GM23338 (cell line): ENCODE measurements at regions not wholly inside any gene's neighbourhood (a gene's known extent, or its start where the extent isn't known, plus 50 kb on each side); places are given as distances from the start of the nearest gene placed in this dataset.
A peak's percentile ranks its signal among the peaks of the same experiment; 100 is the strongest.

Experiments used
- ATAC-seq: fragments of 200-7000 bp; cut with Tn5 transposase; 3 replicates; pipeline ENCODE4 v1.9.1; 2020
- DNase-seq: peaks from one replicate; pipeline ENCODE4 v3.0.0-alpha.2; 2015; ENCODE audit warnings: low spot score
- H2AFZ ChIP-seq: fragments of 200-600 bp; sonication (generic); 2 replicates; pipeline ENCODE4 v1.8.0; 2016; ENCODE audit warnings: antibody characterized with exemption, mild to moderate bottlenecking, moderate library complexity
- H3F3A ChIP-seq: fragments of 200-600 bp; sonication (generic); replicated peaks from 2 replicates; pipeline ENCODE4 v1.8.0; 2017; ENCODE audit warnings: antibody characterized with exemption, mixed run types, low read depth
- H3K27ac ChIP-seq: fragments of 200-600 bp; sonication (generic); 2 replicates; pipeline ENCODE4 v1.6.1; 2016; ENCODE audit warnings: low read depth
- H3K27me3 ChIP-seq: fragments of 200-600 bp; sonication (generic); 2 replicates; pipeline ENCODE4 v1.8.0; 2016; ENCODE audit warnings: mild to moderate bottlenecking, mixed run types, moderate library complexity; ENCODE audit not compliant: insufficient read depth
- H3K36me3 ChIP-seq: fragments of 200-600 bp; sonication (generic); 2 replicates; pipeline ENCODE4 v1.8.0; 2016; ENCODE audit warnings: mild to moderate bottlenecking; ENCODE audit not compliant: insufficient read depth
- H3K4me1 ChIP-seq: fragments of 200-600 bp; sonication (generic); 2 replicates; pipeline ENCODE4 v1.8.0; 2016; ENCODE audit warnings: mild to moderate bottlenecking, moderate library complexity; ENCODE audit not compliant: insufficient read depth
- H3K4me2 ChIP-seq: fragments of 200-600 bp; sonication (generic); 2 replicates; pipeline ENCODE4 v1.7.1; 2017; ENCODE audit warnings: mixed run types
- H3K4me3 ChIP-seq: fragments of 200-600 bp; sonication (generic); 2 replicates; pipeline ENCODE4 v1.6.1; 2016; ENCODE audit warnings: mixed run types
- H3K79me2 ChIP-seq: fragments of 200-600 bp; sonication (generic); replicated peaks from 2 replicates; pipeline ENCODE4 v1.8.0; 2017; ENCODE audit warnings: mild to moderate bottlenecking; ENCODE audit not compliant: insufficient read depth
- H3K9me2 ChIP-seq: fragments of 200-600 bp; sonication (generic); 2 replicates; pipeline ENCODE4 v1.8.0; 2017; ENCODE audit not compliant: insufficient read depth
- H4K20me1 ChIP-seq: fragments of 200-600 bp; sonication (generic); replicated peaks from 2 replicates; pipeline ENCODE4 v1.8.0; 2017; ENCODE audit warnings: mild to moderate bottlenecking; ENCODE audit not compliant: insufficient read depth
- H3K27ac Mint-ChIP-seq: 2 replicates; pipeline ENCODE4 v1.8.0; 2020; ENCODE audit warnings: inconsistent platforms, mild to moderate bottlenecking, moderate library complexity, mixed read lengths
- H3K27me3 Mint-ChIP-seq: 3 replicates; pipeline ENCODE4 v1.8.0; 2022; ENCODE audit warnings: low read depth, mild to moderate bottlenecking, moderate library complexity, mixed read lengths, inconsistent platforms; ENCODE audit not compliant: insufficient read depth, poor library complexity
- H3K36me3 Mint-ChIP-seq: 3 replicates; pipeline ENCODE4 v1.8.0; 2021; ENCODE audit warnings: low read depth, mild to moderate bottlenecking, inconsistent platforms, moderate library complexity, mixed read lengths
- H3K4me1 Mint-ChIP-seq: 3 replicates; pipeline ENCODE4 v1.8.0; 2020; ENCODE audit warnings: mild to moderate bottlenecking, inconsistent platforms, mixed read lengths
- H3K4me3 Mint-ChIP-seq: 3 replicates; pipeline ENCODE4 v1.8.0; 2021; ENCODE audit warnings: moderate library complexity, mild to moderate bottlenecking, inconsistent platforms, mixed read lengths
- H3K9me3 Mint-ChIP-seq: 3 replicates; pipeline ENCODE4 v1.8.0; 2020; ENCODE audit warnings: moderate library complexity, mild to moderate bottlenecking, inconsistent platforms, mixed read lengths
- JUNB ChIP-seq: IDR thresholded peaks from one replicate; pipeline ENCODE4 v1.6.1; 2016; ENCODE audit warnings: antibody characterized with exemption; ENCODE audit not compliant: unreplicated experiment
- NANOG ChIP-seq: IDR thresholded peaks from 2 replicates; pipeline ENCODE4 v1.6.1; 2016; ENCODE audit warnings: antibody characterized with exemption, borderline replicate concordance
- ZNF114 ChIP-seq: fragments of 250-450 bp; sonication (Bioruptor Pico); IDR thresholded peaks from 2 replicates; pipeline ENCODE4 v1.5.0; 2020; ENCODE audit warnings: mild to moderate bottlenecking, moderate library complexity
- ZNF331 ChIP-seq: fragments of 250-450 bp; sonication (Bioruptor Pico); IDR thresholded peaks from 2 replicates; pipeline ENCODE4 v1.5.0; 2020; ENCODE audit warnings: low read depth, mild to moderate bottlenecking, moderate library complexity
- TF ChIP-seq, protein P1 (sequence below), 2 experiments: fragments of 200-600 bp in 1 of 2; sonication (generic) in 1 of 2; conservative IDR thresholded peaks; 2 replicates each; pipeline versions ENCODE4 v1.5.1 to v1.6.1; 2016 to 2017; ENCODE audit warnings: antibody characterized with exemption in 2 of 2, low read depth in 2 of 2, mild to moderate bottlenecking in 2 of 2, moderate library complexity in 1 of 2
- TF ChIP-seq, protein P2 (sequence below): fragments of 250-450 bp; sonication (Bioruptor Pico); IDR thresholded peaks from 2 replicates; pipeline ENCODE4 v1.5.0; 2020; ENCODE audit warnings: mild to moderate bottlenecking, moderate library complexity

DNA sequence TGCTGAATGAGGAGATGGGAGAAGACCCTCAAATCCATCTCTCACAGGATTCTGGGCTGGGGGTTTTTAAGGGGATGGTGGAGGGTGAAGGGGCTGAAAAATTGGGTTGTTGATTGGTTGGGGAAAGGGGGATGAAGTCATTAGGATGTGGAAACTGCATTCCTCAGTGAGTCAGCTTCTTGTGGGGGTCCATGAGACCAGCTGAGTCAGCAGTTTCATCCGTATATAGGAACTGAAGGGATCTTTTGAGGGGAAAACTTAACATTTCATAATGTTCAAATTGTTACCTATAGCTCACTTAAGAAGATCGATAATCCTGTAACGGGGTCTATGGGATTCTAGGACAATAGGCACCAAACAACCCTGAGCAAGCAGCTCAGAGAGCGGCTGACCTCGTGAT is 213.4 kb downstream of the CBLN1 start (continued):
- TF ChIP-seq JUNB (no peak), ZNF114 (CRISPR knock-in tag) (no peak), ZNF331 (no peak), NANOG (no peak)

DNA sequence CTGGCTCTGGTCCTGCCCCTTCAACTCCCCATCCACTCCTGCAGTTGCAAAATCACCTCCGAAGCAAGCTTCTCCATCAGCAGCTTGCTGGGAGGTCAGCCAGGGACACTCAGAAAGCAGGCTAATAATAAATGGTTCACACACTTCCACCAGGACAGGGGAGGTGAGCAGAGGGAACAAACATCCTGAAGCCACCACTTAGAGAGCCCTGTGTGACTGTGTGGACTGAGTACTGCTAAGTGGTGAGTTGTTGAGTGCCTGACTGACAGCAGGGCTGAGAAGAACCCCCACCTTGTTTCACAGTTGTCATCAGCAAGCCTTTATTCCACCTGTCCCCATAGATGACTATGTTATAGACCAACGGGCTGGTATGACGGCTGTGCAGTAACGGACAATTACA is 213.9 kb downstream of the CBLN1 start:
- Mint-ChIP-seq H3K4me1 (peaks cover 4% of the 10 kb centered on the region; the same call in 1 of the 3 replicates), H3K36me3 (no peaks in the 10 kb centered on the region), H3K27ac (peak overlapping the region; percentile 33; the same call in 1 of the 2 replicates), H3K27me3 (no peaks in the 10 kb centered on the region), H3K9me3 (no peaks in the 10 kb centered on the region; the same call in 2 of the 3 replicates), H3K4me3 (no peak overlapping the region)
- Histone ChIP-seq H3K79me2 (no peaks in the 10 kb centered on the region), H4K20me1 (no peaks in the 10 kb centered on the region), H3F3A (no peaks in the 10 kb centered on the region), H3K27ac (no peak overlapping the region), H3K4me3 (no peak overlapping the region), H3K4me1 (no peaks in the 10 kb centered on the region), H3K4me2 (no peak overlapping the region), H3K9me2 (no peaks in the 10 kb centered on the region), H3K36me3 (no peaks in the 10 kb centered on the region), H3K27me3 (no peaks in the 10 kb centered on the region), H2AFZ (no peak overlapping the region)
- TF ChIP-seq, protein P1, sequence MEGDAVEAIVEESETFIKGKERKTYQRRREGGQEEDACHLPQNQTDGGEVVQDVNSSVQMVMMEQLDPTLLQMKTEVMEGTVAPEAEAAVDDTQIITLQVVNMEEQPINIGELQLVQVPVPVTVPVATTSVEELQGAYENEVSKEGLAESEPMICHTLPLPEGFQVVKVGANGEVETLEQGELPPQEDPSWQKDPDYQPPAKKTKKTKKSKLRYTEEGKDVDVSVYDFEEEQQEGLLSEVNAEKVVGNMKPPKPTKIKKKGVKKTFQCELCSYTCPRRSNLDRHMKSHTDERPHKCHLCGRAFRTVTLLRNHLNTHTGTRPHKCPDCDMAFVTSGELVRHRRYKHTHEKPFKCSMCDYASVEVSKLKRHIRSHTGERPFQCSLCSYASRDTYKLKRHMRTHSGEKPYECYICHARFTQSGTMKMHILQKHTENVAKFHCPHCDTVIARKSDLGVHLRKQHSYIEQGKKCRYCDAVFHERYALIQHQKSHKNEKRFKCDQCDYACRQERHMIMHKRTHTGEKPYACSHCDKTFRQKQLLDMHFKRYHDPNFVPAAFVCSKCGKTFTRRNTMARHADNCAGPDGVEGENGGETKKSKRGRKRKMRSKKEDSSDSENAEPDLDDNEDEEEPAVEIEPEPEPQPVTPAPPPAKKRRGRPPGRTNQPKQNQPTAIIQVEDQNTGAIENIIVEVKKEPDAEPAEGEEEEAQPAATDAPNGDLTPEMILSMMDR (conservative IDR thresholded peaks at IDR 0.05; ENCODE audit: low read depth in 2 of 2), result no peak
- no peak for ATAC-seq
- no peak for DNase-seq

DNA sequence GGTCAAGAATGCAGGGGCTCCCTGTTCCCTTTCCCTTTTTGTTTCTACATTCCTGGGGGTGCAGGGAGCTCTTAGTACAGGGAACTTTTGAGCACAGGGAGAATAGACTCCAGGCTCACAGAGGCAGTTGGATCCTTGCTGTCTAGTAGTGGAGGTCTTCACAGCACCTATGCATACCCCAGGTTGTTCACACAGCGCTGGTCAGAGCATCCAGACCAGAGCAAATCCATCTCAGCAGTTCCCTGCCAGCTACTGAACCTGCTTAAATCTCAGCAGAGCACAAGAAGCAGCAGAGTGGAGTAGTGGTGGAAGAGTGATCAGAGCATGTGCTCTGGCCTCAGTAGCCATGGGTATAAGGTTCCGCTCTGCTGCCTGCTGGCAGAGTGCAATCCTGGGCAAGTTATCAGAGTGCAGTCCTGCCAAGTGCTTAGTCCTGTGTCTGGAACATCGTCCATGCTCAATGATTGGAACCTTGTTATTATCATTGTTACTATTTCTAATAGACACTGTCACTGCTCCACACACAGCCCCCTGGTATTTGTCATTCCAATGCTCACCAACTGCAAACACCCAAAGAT is 220.4 kb downstream of the CBLN1 start:
- H3K27ac ChIP-seq, result no peak overlapping the region
- ATAC-seq (no peak), DNase-seq (no peak)
- H3K27me3 Mint-ChIP-seq, result peaks cover 2% of the 10 kb centered on the region
- H3K4me3 ChIP-seq, result no peak overlapping the region
- no peaks in the 10 kb centered on the region for H3K36me3 Mint-ChIP-seq
- H3K4me1 Mint-ChIP-seq, result peaks cover 4% of the 10 kb centered on the region
- H3K4me2 ChIP-seq, result no peak overlapping the region
- H3F3A ChIP-seq, result no peaks in the 10 kb centered on the region
- H4K20me1 ChIP-seq, result no peaks in the 10 kb centered on the region
- H3K27me3 ChIP-seq, result no peaks in the 10 kb centered on the region
- peaks cover 2% of the 10 kb centered on the region; the same call in 1 of the 2 replicates for H3K4me1 ChIP-seq
- H3K36me3 ChIP-seq, result no peaks in the 10 kb centered on the region
- peak overlapping the region; percentile 47; the same call in 1 of the 2 replicates for H2AFZ ChIP-seq
- no peak overlapping the region for H3K4me3 Mint-ChIP-seq
- no peak overlapping the region for H3K27ac Mint-ChIP-seq
- no peaks in the 10 kb centered on the region for H3K79me2 ChIP-seq
- H3K9me2 ChIP-seq, result no peaks in the 10 kb centered on the region
- no peaks in the 10 kb centered on the region for H3K9me3 Mint-ChIP-seq
- TF ChIP-seq, protein P2, sequence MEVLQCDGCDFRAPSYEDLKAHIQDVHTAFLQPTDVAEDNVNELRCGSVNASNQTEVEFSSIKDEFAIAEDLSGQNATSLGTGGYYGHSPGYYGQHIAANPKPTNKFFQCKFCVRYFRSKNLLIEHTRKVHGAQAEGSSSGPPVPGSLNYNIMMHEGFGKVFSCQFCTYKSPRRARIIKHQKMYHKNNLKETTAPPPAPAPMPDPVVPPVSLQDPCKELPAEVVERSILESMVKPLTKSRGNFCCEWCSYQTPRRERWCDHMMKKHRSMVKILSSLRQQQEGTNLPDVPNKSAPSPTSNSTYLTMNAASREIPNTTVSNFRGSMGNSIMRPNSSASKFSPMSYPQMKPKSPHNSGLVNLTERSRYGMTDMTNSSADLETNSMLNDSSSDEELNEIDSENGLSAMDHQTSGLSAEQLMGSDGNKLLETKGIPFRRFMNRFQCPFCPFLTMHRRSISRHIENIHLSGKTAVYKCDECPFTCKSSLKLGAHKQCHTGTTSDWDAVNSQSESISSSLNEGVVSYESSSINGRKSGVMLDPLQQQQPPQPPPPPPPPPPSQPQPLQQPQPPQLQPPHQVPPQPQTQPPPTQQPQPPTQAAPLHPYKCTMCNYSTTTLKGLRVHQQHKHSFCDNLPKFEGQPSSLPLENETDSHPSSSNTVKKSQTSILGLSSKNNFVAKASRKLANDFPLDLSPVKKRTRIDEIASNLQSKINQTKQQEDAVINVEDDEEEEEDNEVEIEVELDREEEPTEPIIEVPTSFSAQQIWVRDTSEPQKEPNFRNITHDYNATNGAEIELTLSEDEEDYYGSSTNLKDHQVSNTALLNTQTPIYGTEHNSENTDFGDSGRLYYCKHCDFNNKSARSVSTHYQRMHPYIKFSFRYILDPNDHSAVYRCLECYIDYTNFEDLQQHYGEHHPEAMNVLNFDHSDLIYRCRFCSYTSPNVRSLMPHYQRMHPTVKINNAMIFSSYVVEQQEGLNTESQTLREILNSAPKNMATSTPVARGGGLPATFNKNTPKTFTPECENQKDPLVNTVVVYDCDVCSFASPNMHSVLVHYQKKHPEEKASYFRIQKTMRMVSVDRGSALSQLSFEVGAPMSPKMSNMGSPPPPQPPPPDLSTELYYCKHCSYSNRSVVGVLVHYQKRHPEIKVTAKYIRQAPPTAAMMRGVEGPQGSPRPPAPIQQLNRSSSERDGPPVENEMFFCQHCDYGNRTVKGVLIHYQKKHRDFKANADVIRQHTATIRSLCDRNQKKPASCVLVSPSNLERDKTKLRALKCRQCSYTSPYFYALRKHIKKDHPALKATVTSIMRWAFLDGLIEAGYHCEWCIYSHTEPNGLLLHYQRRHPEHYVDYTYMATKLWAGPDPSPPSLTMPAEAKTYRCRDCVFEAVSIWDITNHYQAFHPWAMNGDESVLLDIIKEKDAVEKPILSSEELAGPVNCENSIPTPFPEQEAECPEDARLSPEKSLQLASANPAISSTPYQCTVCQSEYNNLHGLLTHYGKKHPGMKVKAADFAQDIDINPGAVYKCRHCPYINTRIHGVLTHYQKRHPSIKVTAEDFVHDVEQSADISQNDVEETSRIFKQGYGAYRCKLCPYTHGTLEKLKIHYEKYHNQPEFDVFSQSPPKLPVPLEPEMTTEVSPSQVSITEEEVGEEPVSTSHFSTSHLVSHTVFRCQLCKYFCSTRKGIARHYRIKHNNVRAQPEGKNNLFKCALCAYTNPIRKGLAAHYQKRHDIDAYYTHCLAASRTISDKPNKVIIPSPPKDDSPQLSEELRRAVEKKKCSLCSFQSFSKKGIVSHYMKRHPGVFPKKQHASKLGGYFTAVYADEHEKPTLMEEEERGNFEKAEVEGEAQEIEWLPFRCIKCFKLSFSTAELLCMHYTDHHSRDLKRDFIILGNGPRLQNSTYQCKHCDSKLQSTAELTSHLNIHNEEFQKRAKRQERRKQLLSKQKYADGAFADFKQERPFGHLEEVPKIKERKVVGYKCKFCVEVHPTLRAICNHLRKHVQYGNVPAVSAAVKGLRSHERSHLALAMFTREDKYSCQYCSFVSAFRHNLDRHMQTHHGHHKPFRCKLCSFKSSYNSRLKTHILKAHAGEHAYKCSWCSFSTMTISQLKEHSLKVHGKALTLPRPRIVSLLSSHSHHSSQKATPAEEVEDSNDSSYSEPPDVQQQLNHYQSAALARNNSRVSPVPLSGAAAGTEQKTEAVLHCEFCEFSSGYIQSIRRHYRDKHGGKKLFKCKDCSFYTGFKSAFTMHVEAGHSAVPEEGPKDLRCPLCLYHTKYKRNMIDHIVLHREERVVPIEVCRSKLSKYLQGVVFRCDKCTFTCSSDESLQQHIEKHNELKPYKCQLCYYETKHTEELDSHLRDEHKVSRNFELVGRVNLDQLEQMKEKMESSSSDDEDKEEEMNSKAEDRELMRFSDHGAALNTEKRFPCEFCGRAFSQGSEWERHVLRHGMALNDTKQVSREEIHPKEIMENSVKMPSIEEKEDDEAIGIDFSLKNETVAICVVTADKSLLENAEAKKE (CRISPR knock-in tag), result no peak
- TF ChIP-seq, protein P1 (conservative IDR thresholded peaks at IDR 0.05; ENCODE audit: low read depth in 2 of 2), result no peak
- TF ChIP-seq ZNF331 (no peak), JUNB (no peak)
